GM18867 (cell line): ENCODE measurements at regions not wholly inside any gene's neighbourhood (a gene's known extent, or its start where the extent isn't known, plus 50 kb on each side); places are given as distances from the start of the nearest gene placed in this dataset.
"Not testable (repeated sequence)": the region's sequence is repeated elsewhere in the genome, so short reads cannot be mapped to it uniquely, and the experiment has no call there.

Experiments used
- ATAC-seq: cut with Tn5 transposase; IDR thresholded peaks from one replicate; pipeline ENCODE4 v1.9.1; 2021; ENCODE audit warnings: mild to moderate bottlenecking, moderate library complexity; ENCODE audit not compliant: unreplicated experiment

DNA sequence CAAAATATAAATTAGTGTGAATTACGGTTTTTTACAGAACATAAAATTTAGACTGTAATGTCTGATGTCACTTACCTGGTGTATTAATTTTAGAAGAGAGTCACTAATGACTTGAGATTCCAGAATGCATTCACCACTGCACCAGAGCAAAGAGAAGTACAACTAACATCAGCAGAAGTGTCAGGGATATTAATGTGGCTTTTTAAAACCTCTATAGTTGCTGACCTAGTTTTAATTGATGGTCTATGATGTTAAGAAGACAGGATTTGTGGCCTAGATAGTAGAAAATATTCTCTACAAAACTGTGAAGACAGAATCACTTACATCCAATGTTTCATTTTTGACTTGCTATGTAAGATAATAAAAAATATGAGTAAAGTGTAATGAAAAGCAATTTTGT, 1181.6 kb downstream of the RAPGEF2 start:
- no peak for ATAC-seq

DNA sequence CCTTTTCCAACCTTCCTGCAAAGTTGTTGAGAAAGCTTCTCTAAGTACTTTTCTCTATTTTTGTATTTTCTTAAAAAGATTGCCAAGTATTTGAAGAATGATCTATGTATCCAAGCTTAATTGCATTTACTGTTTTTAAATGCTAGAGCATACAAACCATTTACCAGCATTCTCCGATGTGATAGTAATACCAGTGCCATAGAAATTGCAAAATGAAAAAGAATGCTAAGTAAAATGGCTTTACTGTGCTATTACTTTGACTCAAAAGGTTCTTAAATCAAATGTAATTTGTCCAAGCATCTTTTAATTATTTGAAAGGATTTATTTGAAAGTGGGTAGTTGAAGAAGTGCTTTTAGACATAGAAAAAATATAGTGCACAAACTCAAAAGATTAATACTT, 1183.2 kb downstream of the RAPGEF2 start:
- no peak for ATAC-seq

DNA sequence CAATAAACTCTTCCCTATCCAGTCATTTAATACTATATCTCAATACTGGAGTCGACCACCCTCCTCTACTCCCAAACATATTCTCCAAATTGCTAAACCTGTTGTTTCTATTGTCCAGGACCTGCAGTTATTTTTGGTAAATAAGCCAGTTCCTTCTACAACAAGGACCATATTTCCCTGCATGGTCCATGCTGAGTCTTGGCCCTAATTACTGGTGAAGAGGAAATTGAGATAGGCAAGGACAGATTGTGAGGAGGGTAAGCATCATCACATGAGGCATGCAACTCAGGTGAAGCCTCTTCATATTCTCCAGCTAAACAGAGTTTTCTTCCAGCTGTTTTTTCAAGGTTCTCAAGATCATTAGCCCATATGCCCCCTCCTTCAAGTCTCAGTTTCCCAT, 1193.6 kb downstream of the RAPGEF2 start:
- no peak for ATAC-seq

DNA sequence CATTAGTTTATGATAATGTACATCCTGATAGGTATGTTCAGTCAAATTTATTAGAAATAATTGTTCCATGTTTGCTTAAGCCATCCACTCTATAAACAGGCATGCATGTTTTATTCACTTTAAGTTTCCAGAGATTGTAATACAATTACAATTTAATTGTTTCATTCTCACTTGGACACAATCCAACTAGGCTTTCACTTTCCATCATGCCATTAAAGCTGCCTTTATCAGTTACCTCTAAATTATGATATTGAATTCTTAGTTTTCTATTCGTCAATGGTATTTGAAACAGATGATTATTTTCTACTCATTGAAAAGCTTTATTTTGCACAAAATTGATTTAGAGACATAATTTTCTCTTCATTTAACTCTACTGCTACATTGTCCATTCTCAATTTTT, 1196.3 kb downstream of the RAPGEF2 start:
- ATAC-seq: no peak

DNA sequence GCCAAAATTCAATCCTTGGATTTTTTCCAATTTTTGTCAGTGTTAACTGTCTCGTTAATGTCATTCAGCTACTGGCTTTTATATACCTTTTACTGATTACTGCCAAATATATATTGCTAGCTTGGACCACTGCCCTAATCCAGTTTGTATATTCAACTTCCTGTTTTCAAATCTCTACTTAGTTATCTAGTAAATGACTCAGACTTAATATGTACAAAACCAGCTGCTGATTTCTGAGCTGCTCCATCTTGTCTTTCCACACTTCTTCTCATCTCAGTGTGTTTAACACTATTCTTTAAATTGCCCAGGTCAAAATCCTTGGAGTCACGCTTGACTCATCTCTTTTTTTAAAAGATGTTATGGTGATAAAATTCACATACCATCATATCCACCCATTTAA, 1196.7 kb downstream of the RAPGEF2 start:
- no peak for ATAC-seq

DNA sequence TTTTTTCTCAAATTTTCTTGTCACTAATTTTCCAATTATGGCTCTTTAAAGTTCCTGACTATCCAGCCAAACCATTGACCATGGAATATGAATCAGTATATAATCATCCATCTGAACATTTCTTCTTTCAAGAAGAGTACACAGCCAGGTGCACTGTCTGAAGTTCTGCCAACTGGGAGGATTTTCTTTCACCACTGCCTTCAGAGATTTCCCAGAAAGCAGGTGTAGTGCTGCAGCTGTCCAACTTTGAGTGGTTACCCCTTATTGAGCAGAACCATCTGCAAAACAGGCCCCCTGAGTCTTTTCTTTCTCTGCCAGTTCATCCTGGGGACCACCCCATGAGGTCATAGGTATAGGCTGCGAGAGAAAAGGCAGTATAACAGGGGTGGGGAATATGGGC, 1213.2 kb downstream of the RAPGEF2 start:
- ATAC-seq: no peak

DNA sequence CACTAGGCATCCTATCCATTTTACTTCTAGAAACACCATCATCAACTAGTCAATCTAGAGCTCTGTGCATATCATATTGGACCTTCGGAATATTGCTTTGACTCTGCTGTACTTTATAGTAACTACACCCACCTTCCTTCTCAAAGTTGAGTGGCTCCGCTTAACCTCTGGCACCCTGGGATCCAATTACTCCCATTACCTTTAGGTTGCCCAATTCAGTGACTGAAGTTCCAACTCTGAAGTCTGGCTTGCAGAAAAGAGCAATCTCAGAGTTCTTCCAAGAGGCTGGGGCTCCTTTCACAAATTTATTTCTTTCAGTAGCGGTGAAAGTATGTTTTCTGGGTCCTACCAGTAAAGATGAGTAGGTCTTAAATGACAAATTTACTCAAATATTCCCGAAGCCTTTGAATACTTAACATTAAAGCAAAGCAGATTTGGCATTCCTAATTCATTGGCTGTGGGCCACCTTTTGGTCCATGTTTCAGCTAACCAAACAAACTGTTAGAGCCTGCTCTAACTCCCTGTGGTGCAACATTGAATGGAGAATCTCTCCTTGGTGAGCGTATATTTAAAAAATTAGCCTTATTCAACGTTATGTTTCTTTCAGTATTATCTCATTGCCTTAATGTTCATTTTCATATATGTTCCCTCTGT, 1215.8 kb downstream of the RAPGEF2 start:
- no peak for ATAC-seq

DNA sequence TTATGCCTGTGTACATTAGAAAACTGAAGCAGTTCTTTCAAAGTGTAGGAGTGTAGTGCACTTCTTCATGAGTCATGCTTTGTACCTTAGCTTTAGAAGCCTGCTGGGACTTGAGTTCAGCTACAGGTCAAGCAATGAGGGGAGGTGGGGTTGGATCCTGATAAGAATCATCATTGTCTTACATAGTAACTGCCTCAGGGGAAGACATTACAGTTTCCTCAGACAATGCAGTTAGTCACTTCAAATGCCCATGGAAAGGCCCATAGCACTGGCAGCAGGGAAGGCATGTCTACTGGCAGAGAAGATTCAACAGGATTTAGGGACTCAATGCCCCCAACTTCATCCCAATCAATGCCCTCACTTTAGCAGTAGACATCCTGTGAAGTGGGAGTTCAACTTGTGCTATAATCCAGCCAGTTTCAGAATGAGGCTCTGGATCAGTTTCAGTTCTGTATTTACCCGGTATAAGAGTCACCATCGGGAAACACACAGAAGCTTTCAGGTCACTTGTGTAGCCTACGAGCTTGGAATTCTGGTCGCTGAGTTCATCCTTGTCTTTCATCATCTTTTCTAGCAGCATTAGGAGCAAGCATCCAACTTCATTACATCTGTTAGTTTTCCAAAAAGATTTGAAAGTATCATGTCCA, 1216.5 kb downstream of the RAPGEF2 start:
- ATAC-seq: no peak

DNA sequence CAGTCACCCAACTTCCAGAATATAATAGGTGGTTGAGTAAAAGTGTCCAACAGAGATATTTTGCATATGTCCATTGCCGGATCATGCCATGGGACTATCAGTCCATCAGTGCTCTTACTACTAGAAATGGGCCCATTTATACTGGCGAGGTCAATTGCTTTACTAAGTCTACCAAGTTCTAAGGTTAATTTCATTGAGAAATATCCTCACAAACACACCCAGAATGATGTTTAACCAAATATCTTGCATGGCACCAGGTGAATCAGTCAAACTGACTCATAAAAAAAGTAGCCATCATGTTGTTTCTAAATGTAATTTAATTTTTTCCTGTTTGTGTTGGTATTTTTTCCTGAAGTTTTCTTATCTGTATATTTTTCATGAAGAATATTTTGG, 1217.0 kb downstream of the RAPGEF2 start:
- no peak for ATAC-seq

DNA sequence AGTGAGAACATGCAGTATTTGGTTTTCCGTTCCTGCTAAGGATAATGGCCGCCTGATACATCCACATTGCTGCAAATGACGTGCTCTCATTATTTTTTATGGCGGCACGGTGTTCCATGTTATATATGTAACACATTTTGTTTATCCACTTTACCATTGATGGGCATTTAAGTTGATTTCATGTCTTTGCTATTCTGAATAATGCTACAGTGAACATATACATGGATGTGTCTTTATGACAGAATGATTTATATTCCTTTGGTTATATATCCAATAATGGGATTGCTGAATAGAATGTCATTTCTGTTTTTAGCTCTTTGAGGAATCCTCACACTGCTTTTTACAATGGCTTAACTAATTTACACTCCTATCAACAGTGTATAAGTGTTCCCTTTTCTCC, 1223.2 kb downstream of the RAPGEF2 start:
- no peak for ATAC-seq

DNA sequence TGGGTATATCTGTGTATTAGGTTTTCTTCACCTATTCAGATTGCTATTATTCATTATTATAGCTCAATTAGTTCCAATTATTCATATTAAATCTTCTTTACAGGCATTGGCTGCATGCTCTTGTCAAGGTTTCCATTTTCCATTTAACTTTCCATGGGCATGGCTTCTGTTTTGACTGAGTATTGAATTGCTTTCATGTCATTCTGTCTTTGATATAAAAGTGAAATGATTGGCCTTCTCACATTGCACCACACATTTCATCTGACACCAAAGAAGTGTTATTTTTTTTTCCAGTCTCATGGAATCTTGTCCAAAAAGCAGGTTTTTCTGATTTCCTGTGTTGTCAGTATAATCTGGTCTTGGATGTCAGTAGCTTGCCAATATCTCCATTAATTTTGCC, 1244.3 kb downstream of the RAPGEF2 start:
- no peak for ATAC-seq

DNA sequence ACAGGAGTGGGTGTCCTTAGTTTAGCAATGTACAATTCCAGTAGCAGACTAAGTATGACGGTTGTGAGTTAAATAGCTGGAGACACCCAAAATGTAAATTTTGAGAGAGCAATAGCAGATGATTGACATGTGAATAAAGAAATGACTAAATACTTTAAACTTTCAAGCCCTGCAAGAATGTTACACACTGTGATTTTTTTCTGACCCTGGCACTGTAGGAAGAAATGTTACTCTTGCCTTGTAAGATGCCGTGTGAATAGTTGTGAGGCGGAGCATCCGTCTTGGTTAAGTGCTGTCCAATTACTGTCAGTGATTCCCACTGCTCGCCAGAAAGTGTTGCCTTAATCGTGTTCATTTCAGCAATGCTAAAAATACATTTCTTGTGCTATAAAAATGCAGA, 1248.1 kb downstream of the RAPGEF2 start:
- ATAC-seq: no peak

DNA sequence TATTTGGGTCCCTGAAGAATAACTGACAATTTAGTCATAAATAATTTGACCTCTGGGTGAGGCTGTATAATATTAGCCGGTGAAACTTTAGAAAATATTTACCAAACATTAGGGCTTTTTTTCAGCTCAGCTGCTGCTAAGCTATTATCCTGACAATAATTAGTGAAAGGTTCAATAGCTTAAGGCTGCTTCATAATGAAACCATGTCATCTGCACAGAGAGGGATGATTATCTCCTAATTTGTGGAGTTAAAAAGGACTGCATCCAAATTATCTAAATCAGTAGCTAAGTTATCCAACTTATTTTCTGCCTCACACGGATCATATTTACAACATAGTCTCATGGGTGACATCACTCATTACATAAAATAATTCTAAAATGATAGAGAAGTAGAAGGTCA, 1249.8 kb downstream of the RAPGEF2 start:
- no peak for ATAC-seq

DNA sequence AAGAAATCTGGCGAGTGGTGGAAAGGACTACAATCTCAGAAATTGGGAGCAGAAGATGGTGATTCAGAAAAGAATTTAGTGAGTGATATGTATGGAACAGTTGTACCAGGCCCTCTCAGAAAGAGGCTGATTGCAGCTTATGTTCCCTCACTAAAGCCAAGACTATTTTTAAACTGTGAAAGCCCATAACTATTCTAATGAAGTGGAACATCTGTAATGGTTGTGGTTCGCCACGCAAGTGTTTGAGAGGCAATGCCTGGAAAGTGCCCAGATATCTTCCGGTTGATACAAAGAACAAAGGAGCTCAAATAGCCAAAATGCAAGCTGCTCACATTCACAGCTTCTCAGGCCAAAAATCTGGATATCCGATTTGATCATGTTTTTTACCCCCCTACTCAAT, 1250.7 kb downstream of the RAPGEF2 start:
- no peak for ATAC-seq

DNA sequence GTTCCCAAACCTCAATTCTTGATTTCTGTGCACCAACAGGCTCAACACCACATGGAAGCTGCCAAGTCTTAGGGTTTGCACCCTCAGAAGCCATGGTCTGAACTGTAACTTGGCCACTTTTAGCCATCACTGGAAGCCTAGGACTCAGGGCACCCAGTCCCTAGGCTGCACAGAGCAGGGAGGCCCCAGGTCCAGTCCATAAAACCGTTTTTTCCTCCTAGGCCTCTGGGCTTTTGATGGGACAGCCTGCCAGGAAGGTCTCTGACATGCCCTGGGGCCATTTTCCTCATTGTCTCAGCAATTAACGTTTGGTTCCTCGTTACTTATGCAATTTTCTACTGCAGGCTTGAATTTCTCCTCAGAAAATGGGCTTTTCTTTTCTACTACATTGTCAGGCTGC, 1259.6 kb downstream of the RAPGEF2 start:
- ATAC-seq: no peak

DNA sequence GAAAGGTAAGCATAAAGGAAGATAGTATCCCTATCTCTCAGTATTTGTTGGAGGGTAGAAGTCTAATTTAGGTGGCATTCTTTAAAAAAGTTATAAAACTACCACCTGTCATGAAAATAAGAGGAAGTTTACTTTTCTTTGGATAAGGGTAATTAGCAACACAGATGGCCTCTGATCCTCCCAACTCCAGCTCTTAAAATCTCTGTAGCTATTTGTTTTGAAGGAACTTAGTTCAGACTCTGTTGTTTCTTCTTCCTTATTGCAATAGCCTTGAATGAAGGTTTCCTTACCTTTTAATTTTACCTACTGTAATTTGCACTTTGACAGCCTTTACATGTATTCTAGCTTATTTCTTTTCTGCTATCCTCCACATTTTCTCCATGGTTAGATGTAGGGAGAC, 1261.3 kb downstream of the RAPGEF2 start:
- no peak for ATAC-seq

DNA sequence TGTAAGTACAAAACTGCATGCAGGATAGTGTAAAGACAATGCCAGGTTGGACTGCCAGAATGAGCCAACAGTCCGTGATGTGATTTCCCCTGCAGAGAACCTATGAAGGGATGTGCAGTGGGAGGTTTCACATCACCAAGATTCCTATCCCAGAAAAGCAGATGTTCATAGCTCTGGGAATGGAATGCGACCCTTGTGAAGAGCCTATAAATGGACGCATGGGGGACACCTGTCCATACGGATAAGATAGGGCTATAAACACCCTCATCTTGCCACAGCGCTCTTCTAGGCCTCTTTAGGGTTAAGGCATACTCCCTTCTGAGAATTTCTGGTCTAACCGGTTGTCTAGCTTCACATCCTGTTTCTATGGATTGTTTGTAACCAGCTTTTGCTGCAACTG, 1261.8 kb downstream of the RAPGEF2 start:
- not testable (repeated sequence) for ATAC-seq

DNA sequence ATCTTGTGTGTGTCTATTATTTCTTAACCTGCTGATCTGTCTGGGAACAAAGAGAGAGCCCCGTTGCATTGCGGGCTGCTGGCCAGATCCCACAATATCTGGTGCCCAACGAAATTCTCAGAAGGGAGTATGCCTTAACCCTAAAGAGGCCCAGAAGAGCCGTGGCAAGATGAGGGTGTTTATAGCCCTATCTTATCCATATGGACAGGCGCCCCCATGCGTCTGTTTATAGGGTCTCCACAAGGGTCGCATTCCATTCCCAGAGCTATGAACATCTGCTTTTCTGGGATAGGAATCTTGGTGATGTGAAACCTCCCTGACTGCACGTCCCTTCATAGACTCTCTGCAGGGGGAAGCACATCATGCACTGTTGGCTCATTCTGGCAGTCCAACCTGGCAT, 1262.5 kb downstream of the RAPGEF2 start:
- ATAC-seq: not testable (repeated sequence)

DNA sequence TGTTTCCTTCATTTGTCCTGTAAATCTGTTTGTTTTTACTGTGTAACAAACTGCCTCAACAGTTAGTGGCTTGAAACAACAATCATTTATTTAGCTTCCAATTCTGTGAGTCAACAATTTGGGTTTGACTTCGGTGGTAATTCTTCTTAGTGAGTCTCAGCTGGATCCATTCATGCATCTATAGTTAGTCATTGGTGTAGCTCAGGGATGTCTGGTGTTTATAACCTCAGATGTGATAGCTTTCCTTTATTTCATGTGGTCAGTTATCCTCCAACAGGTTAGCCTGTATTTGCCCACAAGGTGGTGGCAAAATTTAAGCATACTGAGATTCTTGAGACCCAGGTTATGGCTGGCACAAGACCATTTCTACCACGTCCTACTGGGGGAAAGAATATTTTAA, 1267.2 kb downstream of the RAPGEF2 start:
- ATAC-seq: no peak

DNA sequence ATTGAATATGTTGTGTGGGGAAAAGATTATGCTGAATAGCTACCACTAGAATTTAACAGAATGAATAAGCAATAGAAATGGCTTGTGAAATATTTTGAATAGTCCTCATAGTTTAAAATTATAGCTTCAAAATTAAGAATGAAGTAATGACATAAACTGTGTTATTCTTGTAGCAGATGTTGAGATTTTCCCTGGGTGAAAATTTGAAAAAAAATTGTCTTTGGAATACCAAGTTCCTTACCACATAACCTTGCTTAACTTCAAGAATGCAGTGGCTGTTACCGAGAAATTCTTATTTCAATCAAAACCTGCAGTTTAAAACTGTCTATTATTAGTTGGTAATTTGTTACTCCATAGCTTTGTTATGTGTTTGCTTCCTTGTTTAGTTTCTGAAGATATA, 1268.6 kb downstream of the RAPGEF2 start:
- no peak for ATAC-seq

DNA sequence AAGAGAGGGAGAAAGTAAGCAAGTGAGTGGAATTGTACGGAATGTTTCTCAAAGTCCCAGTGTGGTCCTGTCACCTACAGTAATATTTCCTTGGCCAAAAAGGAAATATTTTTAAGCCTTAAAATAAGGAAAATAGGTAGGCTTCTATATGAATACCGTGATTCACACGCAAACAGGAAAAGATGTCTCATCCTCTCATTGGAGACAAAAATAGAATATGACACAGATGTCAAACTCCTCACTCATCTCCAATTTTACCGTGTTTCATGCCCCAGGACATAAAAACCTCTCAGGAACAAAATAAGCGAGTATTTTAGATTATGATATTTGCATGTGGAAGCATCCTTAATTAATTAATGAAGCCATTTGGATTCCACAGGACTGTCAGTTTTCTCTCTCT, 1269.5 kb downstream of the RAPGEF2 start:
- no peak for ATAC-seq

DNA sequence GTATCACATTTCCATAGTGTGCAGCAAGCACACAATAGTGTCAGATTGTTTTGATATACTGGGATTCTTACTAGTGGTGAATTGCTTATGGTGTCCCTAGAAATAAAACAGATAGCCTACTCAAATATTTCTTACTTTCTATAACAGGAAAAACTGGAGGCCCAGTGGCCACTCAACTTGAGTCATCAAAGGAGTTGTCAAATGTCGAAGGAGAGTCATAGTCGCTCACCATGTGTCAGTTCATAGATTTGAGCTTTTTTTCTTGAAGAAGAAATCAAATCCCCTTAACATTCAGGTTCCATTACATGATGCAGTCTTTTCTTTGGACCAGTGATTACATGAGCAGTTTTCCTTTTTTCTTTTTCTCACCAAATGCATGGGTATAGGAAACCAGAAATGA, 1271.0 kb downstream of the RAPGEF2 start:
- no peak for ATAC-seq
